GM12878 (cell line): ENCODE measurements at regions not wholly inside any gene's neighbourhood (a gene's known extent, or its start where the extent isn't known, plus 50 kb on each side); places are given as distances from the start of the nearest gene placed in this dataset.

ENCODE experiments used
- ATAC-seq: fragments of 200-7000 bp; cut with Tn5 transposase; 3 replicates; pipeline ENCODE4 v1.9.1; 2020; ENCODE audit warnings: mild to moderate bottlenecking, moderate library complexity
- BruUV-seq: library from RNA; stranded (reverse); fragments of 400-500 nt; replicated peaks from 2 replicates; lab custom pipeline; 2021; lab: Mats Ljungman, UMichigan
- CTCF ChIA-PET: fragments of 300-600 bp; sonication (Branson Sonifier 250); formaldehyde crosslinking; extraction: SDS; loops from one replicate; lab custom pipeline; 2021; ENCODE audit warnings: inconsistent platforms; lab: Yijun Ruan, JAX
- POLR2A ChIA-PET: fragments of 350-600 bp; formaldehyde crosslinking; extraction: SDS; loops from one replicate; lab custom pipeline; 2021; ENCODE audit warnings: inconsistent platforms; lab: Charles Lee
- RAD21 ChIA-PET: fragments of 300-600 bp; sonication (Branson Sonifier 250); formaldehyde crosslinking; loops from one replicate; lab custom pipeline; 2023; ENCODE audit warnings: antibody characterized with exemption; ENCODE audit not compliant: unreplicated experiment; lab: Charles Lee
- SMC1A ChIA-PET: fragments of 300-600 bp; sonication (Branson Sonifier 250); formaldehyde crosslinking; loops from one replicate; lab custom pipeline; 2023; ENCODE audit not compliant: unreplicated experiment, uncharacterized antibody; lab: Charles Lee
- DNase-seq: peaks from one replicate; pipeline ENCODE4 v3.0.0-alpha.2; 2011; ENCODE audit warnings: low read depth, low spot score
- FAIRE-seq: peaks from 3 replicates; lab custom pipeline; 2011; peaks lifted over from hg19 to GRCh38; lab: Jason Lieb, UNC
- H2AFZ ChIP-seq: 2 replicates; pipeline ENCODE4 v1.6.0; 2011; ENCODE audit warnings: low read depth, low read length, control low read depth; ENCODE audit not compliant: control insufficient read depth
- H3K27ac ChIP-seq: 2 replicates; pipeline ENCODE4 v1.5.1; 2011; ENCODE audit warnings: control low read depth; ENCODE audit not compliant: control insufficient read depth, insufficient read depth
- H3K27me3 ChIP-seq, 2 experiments: replicated peaks in 1 of 2; 2 replicates each; pipeline versions ENCODE4 v1.6.0 to v1.6.1; 2011; ENCODE audit warnings: low read length in 1 of 2; ENCODE audit not compliant: control insufficient read depth in 2 of 2, insufficient read depth in 2 of 2
- H3K36me3 ChIP-seq, 2 experiments: 2 replicates each; pipeline ENCODE4 v1.5.1; 2011; ENCODE audit warnings: low read length in 1 of 2; ENCODE audit not compliant: control insufficient read depth in 2 of 2, insufficient read depth in 2 of 2
- H3K4me1 ChIP-seq: 2 replicates; pipeline ENCODE4 v1.6.1; 2011; ENCODE audit warnings: mild to moderate bottlenecking, low read length, moderate library complexity, mixed read lengths; ENCODE audit not compliant: control insufficient read depth, insufficient read depth
- H3K4me2 ChIP-seq: 2 replicates; pipeline ENCODE4 v1.6.0; 2011; ENCODE audit warnings: control low read depth; ENCODE audit not compliant: control insufficient read depth, insufficient read depth
- H3K4me3 ChIP-seq: fragments of 200-600 bp; sonication (generic); 2 replicates; pipeline ENCODE4 v1.5.1; 2016
- H3K79me2 ChIP-seq: 2 replicates; pipeline ENCODE4 v1.6.0; 2011; ENCODE audit warnings: low read length; ENCODE audit not compliant: control insufficient read depth, insufficient read depth
- H3K9ac ChIP-seq: 2 replicates; pipeline ENCODE4 v1.8.0; 2011; ENCODE audit warnings: low read length, control low read depth, mixed read lengths; ENCODE audit not compliant: control insufficient read depth, insufficient read depth
- H3K9me3 ChIP-seq: replicated peaks from 3 replicates; pipeline ENCODE4 v1.5.1; 2011; ENCODE audit warnings: mild to moderate bottlenecking, low read length; ENCODE audit not compliant: control insufficient read depth, insufficient read depth
- H4K20me1 ChIP-seq: 2 replicates; pipeline ENCODE4 v1.6.0; 2011; ENCODE audit not compliant: control insufficient read depth, insufficient read depth
- BCL11A ChIP-seq: IDR thresholded peaks from 2 replicates; pipeline ENCODE4 v1.6.1; 2011; ENCODE audit warnings: low read depth, low read length
- BMI1 ChIP-seq: fragments of 450-650 bp; IDR thresholded peaks from 2 replicates; pipeline ENCODE4 v1.6.1; 2016; ENCODE audit warnings: mild to moderate bottlenecking, moderate library complexity, borderline replicate concordance
- IKZF2 ChIP-seq, 2 experiments: fragments of 450-650 bp; IDR thresholded peaks; 2 replicates each; pipeline ENCODE4 v1.6.1; 2017; ENCODE audit warnings: mild to moderate bottlenecking in 2 of 2, moderate library complexity in 2 of 2
- MEF2B ChIP-seq: fragments of 450-650 bp; IDR thresholded peaks from 2 replicates; pipeline ENCODE4 v1.6.1; 2018; ENCODE audit warnings: mild to moderate bottlenecking, moderate library complexity; ENCODE audit not compliant: partially characterized antibody, poor library complexity, severe bottlenecking
- MTA2 ChIP-seq: fragments of 450-650 bp; IDR thresholded peaks from 2 replicates; pipeline ENCODE4 v1.6.1; 2016; ENCODE audit warnings: low read depth, mild to moderate bottlenecking, moderate library complexity
- POLR2A ChIP-seq: IDR thresholded peaks from 2 replicates; pipeline ENCODE4 v1.6.1; 2011; ENCODE audit warnings: low read depth, mild to moderate bottlenecking, low read length
- RCOR1 ChIP-seq: conservative IDR thresholded peaks from 2 replicates; pipeline ENCODE4 v1.6.1; 2012; ENCODE audit warnings: low read depth, low read length, improper control_type of control experiment
- RUNX3 ChIP-seq: IDR thresholded peaks from 2 replicates; pipeline ENCODE4 v1.6.1; 2012; ENCODE audit warnings: low read length, inconsistent platforms
- SMAD1 ChIP-seq: fragments of 450-650 bp; IDR thresholded peaks from 2 replicates; pipeline ENCODE4 v1.6.1; 2018; ENCODE audit warnings: mild to moderate bottlenecking, low read depth; ENCODE audit not compliant: partially characterized antibody
- STAT3 ChIP-seq: IDR thresholded peaks from 2 replicates; pipeline ENCODE4 v1.6.1; 2011; ENCODE audit warnings: low read depth, low read length, improper control_type of control experiment
- SUPT20H ChIP-seq: IDR thresholded peaks from 2 replicates; pipeline ENCODE4 v1.6.1; 2011; ENCODE audit warnings: low read depth, mild to moderate bottlenecking, low read length, moderate library complexity, borderline replicate concordance; ENCODE audit not compliant: control insufficient read depth
- SUZ12 ChIP-seq: fragments of 200-600 bp; sonication (generic); IDR thresholded peaks from one replicate; pipeline ENCODE4 v1.6.1; 2018; ENCODE audit warnings: antibody characterized with exemption, mild to moderate bottlenecking; ENCODE audit not compliant: unreplicated experiment
- USF1 ChIP-seq: IDR thresholded peaks from 2 replicates; pipeline ENCODE4 v1.6.1; 2011; ENCODE audit warnings: borderline replicate concordance, low read depth, mild to moderate bottlenecking, moderate library complexity, mixed read lengths, low read length; ENCODE audit not compliant: insufficient read depth; ENCODE audit errors: extremely low read length
- ZBTB40 ChIP-seq: fragments of 450-650 bp; IDR thresholded peaks from 2 replicates; pipeline ENCODE4 v1.6.1; 2016; ENCODE audit warnings: mild to moderate bottlenecking, moderate library complexity, borderline replicate concordance
- ZNF207 ChIP-seq: fragments of 450-650 bp; IDR thresholded peaks from 2 replicates; pipeline ENCODE4 v1.6.1; 2014; ENCODE audit warnings: antibody characterized with exemption, mild to moderate bottlenecking, borderline replicate concordance
- ZSCAN29 ChIP-seq: fragments of 450-650 bp; IDR thresholded peaks from 2 replicates; pipeline ENCODE4 v1.6.1; 2017; ENCODE audit warnings: mild to moderate bottlenecking, moderate library complexity
- WGBS: methylation state at CpG from one replicate; pipeline ENCODE4 v1.1.6; 2016; ENCODE audit warnings: low lambda C conversion rate; ENCODE audit not compliant: insufficient replicate concordance, insufficient coverage; ENCODE audit errors: missing lambda C conversion rate; 5-methylcytosine and 5-hydroxymethylcytosine counted together
- in situ Hi-C: fragments of 300-500 bp; cut with MboI; formaldehyde crosslinking; loops from 9 replicates; pipeline ENCODE4 v1.14.3; 2018; ENCODE audit warnings: mixed read lengths
- intact Hi-C: fragments of 100-400 bp; cut with micrococcal nuclease; formaldehyde crosslinking; loops from one replicate; pipeline ENCODE4 v1.14.2; 2022; ENCODE audit not compliant: unreplicated experiment

- TF ChIP-seq STAT3 = no peak
- no peak for TF ChIP-seq SUZ12
- no peak for TF ChIP-seq USF1
- no peak for TF ChIP-seq RCOR1
- no peak for TF ChIP-seq ZBTB40
- no peak for TF ChIP-seq ZSCAN29
- no peak for TF ChIP-seq RUNX3
These were observed 183.9 kb downstream of the LURAP1L start (continued) for GRCh38 chr9:12958708-12959107.

GRCh38 chr9:12961276-12961809 lies 186.5 kb downstream of the LURAP1L start:
- ATAC-seq (no peak), FAIRE-seq (no peak), DNase-seq (no peak)
- no peaks in the 10 kb centered on the region for H3K27me3 ChIP-seq
- in situ Hi-C loops (no loop called here), intact Hi-C loops (no loop called here)
- no peaks in the 10 kb centered on the region for H3K79me2 ChIP-seq
- RAD21 ChIA-PET = no interaction called here
- H2AFZ ChIP-seq = no peak overlapping the region
- CTCF ChIA-PET = no interaction called here
- H3K4me3 ChIP-seq = no peak overlapping the region
- no peaks in the 10 kb centered on the region for H3K4me1 ChIP-seq
- no peak overlapping the region for H3K9ac ChIP-seq
- no peaks in the 10 kb centered on the region for H3K36me3 ChIP-seq
- no peak overlapping the region for H3K4me2 ChIP-seq
- no peak overlapping the region for H3K27ac ChIP-seq
- H3K9me3 ChIP-seq = no peaks in the 10 kb centered on the region
- BruUV-seq = no TSS peak
- H4K20me1 ChIP-seq = no peaks in the 10 kb centered on the region
- POLR2A ChIA-PET = no interaction called here
- SMC1A ChIA-PET = no interaction called here
- 0% methylated on average over 2 of the region's 2 CpGs for WGBS
- TF ChIP-seq POLR2A (no peak), MEF2B (no peak), SUZ12 (no peak), RCOR1 (no peak), BCL11A (no peak), BMI1 (no peak), SUPT20H (no peak), IKZF2 (IDR thresholded peaks at IDR 0.05) (no peak), MTA2 (no peak), SMAD1 (no peak), ZNF207 (no peak)
